Fibroblast of lung (primary cell): ENCODE measurements at regions not wholly inside any gene's neighbourhood (a gene's known extent, or its start where the extent isn't known, plus 50 kb on each side); places are given as distances from the start of the nearest gene placed in this dataset.

ENCODE experiments used
- EZH2 ChIP-seq: IDR thresholded peaks from 2 replicates; pipeline ENCODE4 v1.5.1; 2012; ENCODE audit warnings: low read length, control low read depth, mild to moderate bottlenecking; ENCODE audit errors: missing control alignments
- TF ChIP-seq, protein P1 (sequence below), 2 donors: IDR thresholded peaks in 1 of 2; conservative IDR thresholded peaks in 1 of 2; 1 replicate in 1 of 2; 2 replicates in 1 of 2; pipeline ENCODE4 v1.5.1; 2011 to 2012; ENCODE audit warnings: low read length in 2 of 2, control low read depth in 1 of 2, inconsistent platforms in 1 of 2, low read depth in 1 of 2, mild to moderate bottlenecking in 1 of 2

DNA sequence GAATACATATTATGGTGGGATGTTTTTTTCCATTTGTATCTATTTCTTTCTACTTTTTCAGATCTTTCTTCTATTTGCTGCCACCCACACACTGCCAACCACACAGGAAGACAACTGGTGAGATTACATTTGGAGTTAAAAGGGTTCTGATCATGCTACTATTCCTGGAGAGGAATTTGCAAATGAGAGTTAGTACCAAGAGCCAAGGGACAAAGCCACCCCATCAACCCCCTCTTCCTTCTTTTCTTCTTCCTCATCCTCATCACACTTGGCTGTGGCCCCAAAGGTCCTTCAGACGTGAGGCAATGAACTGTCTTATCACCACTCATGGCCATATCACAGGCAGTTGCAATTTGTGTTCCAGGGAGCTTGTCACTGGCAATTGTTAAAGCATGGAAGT is 215.6 kb upstream of the SLC14A2 start:
- TF ChIP-seq, protein P1, sequence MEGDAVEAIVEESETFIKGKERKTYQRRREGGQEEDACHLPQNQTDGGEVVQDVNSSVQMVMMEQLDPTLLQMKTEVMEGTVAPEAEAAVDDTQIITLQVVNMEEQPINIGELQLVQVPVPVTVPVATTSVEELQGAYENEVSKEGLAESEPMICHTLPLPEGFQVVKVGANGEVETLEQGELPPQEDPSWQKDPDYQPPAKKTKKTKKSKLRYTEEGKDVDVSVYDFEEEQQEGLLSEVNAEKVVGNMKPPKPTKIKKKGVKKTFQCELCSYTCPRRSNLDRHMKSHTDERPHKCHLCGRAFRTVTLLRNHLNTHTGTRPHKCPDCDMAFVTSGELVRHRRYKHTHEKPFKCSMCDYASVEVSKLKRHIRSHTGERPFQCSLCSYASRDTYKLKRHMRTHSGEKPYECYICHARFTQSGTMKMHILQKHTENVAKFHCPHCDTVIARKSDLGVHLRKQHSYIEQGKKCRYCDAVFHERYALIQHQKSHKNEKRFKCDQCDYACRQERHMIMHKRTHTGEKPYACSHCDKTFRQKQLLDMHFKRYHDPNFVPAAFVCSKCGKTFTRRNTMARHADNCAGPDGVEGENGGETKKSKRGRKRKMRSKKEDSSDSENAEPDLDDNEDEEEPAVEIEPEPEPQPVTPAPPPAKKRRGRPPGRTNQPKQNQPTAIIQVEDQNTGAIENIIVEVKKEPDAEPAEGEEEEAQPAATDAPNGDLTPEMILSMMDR (conservative IDR thresholded peaks at IDR 0.05 in 1 of 2, IDR thresholded peaks at IDR 0.05 in 1 of 2; ENCODE audit: low read depth in 1 of 2, low read length in 2 of 2) = no peak
- TF ChIP-seq EZH2 = no peak
